ENCODE measurements at regions not wholly inside any gene's neighbourhood (a gene's known extent, or its start where the extent isn't known, plus 50 kb on each side); places are given as distances from the start of the nearest gene placed in this dataset.

DNA sequence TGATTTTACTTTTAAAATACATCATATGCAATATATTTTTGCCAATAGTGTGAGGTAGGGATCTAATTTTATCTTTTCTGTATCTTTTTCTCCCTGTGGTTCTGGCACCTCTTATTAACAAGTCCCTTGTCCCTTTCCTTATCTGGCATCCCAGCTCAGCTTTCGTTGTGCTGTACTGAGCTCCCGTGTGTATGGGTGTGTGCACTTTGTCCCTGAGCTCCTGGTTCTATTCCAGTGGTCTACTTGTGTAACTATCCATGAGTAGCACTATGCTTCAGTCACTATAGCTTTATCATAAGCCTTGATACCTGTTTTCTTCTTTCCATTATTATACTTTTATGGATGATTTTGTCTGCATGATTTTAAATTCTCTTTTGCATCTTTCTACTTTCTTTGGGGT is 401.4 kb upstream of the POU3F3 start:
- intact Hi-C loops (cut with micrococcal nuclease; ENCODE audit: unreplicated experiment), result no loop called here
- no peak overlapping the region for H3K27ac Mint-ChIP-seq (ENCODE audit: unreplicated experiment)
- BruUV-seq (replicated peaks), result no TSS peak
- DNase-seq, result no peak
- H3K4me3 Mint-ChIP-seq (ENCODE audit: low read depth, unreplicated experiment), result no peak overlapping the region
- TF ChIP-seq, protein P1, sequence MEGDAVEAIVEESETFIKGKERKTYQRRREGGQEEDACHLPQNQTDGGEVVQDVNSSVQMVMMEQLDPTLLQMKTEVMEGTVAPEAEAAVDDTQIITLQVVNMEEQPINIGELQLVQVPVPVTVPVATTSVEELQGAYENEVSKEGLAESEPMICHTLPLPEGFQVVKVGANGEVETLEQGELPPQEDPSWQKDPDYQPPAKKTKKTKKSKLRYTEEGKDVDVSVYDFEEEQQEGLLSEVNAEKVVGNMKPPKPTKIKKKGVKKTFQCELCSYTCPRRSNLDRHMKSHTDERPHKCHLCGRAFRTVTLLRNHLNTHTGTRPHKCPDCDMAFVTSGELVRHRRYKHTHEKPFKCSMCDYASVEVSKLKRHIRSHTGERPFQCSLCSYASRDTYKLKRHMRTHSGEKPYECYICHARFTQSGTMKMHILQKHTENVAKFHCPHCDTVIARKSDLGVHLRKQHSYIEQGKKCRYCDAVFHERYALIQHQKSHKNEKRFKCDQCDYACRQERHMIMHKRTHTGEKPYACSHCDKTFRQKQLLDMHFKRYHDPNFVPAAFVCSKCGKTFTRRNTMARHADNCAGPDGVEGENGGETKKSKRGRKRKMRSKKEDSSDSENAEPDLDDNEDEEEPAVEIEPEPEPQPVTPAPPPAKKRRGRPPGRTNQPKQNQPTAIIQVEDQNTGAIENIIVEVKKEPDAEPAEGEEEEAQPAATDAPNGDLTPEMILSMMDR (IDR thresholded peaks at IDR 0.05; ENCODE audit: unreplicated experiment), result no peak
- CTCF ChIA-PET, result no interaction called here
- no peaks in the 10 kb centered on the region for H3K27me3 Mint-ChIP-seq (ENCODE audit: unreplicated experiment)
- H3K9me3 Mint-ChIP-seq (ENCODE audit: low read depth, unreplicated experiment), result no peaks in the 10 kb centered on the region
- no peaks in the 10 kb centered on the region for H3K4me1 Mint-ChIP-seq (ENCODE audit: low read depth, unreplicated experiment)
- no peaks in the 10 kb centered on the region for H3K36me3 Mint-ChIP-seq (ENCODE audit: insufficient read depth, unreplicated experiment)

DNA sequence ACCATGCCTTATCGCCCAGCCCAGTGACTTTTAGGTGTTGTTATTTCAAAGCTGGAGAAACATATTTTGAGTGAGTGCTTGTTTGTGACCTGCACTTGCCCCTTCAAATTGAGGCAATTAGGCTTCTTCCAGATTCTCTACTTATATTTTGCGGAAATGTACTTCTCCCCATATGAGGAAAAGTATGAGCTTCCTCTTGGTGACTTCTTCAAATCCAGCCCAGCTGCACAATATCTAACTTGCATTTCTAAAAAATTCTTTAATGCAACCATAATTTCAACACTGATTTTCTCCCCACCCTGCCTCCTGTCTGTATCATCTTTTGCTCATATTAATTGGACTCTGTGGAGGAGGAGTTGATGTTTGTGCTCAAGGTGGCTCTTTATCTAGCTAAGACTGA is 391.2 kb upstream of the POU3F3 start:
- Mint-ChIP-seq H3K27ac (ENCODE audit: unreplicated experiment) (no peak overlapping the region), H3K36me3 (ENCODE audit: insufficient read depth, unreplicated experiment) (no peaks in the 10 kb centered on the region), H3K9me3 (ENCODE audit: low read depth, unreplicated experiment) (peaks cover 1% of the 10 kb centered on the region), H3K4me1 (ENCODE audit: low read depth, unreplicated experiment) (no peaks in the 10 kb centered on the region), H3K4me3 (ENCODE audit: low read depth, unreplicated experiment) (no peak overlapping the region), H3K27me3 (ENCODE audit: unreplicated experiment) (peaks cover 20% of the 10 kb centered on the region)
- TF ChIP-seq, protein P1 (IDR thresholded peaks at IDR 0.05; ENCODE audit: unreplicated experiment), result no peak
- CTCF ChIA-PET, result no interaction called here
- BruUV-seq (replicated peaks), result no TSS peak
- intact Hi-C loops (cut with micrococcal nuclease; ENCODE audit: unreplicated experiment), result no loop called here
- no peak for DNase-seq

DNA sequence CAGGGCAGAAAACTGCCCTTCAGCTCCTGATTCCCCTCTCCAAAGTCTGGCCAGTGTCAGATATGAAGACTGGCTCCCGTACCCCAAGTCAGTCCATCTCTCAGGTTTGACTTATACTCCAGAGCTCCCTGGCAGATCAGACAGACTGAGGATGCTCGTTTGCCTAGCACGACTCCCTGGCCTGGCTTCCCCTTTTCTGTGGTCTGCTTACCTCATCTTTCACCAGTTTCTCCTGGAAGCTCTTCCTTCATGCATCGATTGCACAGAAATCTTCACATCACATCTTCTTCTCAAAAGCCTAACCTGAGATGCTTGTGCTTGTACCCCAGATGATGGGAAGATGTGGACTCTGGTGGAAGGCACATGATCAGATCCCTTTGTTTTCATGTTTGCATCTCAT is 387.9 kb upstream of the POU3F3 start:
- Mint-ChIP-seq H3K9me3 (ENCODE audit: low read depth, unreplicated experiment) (peaks cover 2% of the 10 kb centered on the region), H3K27ac (ENCODE audit: unreplicated experiment) (no peak overlapping the region), H3K36me3 (ENCODE audit: insufficient read depth, unreplicated experiment) (no peaks in the 10 kb centered on the region), H3K4me3 (ENCODE audit: low read depth, unreplicated experiment) (no peak overlapping the region), H3K4me1 (ENCODE audit: low read depth, unreplicated experiment) (no peaks in the 10 kb centered on the region), H3K27me3 (ENCODE audit: unreplicated experiment) (peaks cover 21% of the 10 kb centered on the region)
- DNase-seq, result no peak
- CTCF ChIA-PET, result no interaction called here
- no TSS peak for BruUV-seq (replicated peaks)
- intact Hi-C loops (cut with micrococcal nuclease; ENCODE audit: unreplicated experiment), result no loop called here
- TF ChIP-seq, protein P1 (IDR thresholded peaks at IDR 0.05; ENCODE audit: unreplicated experiment), result no peak

DNA sequence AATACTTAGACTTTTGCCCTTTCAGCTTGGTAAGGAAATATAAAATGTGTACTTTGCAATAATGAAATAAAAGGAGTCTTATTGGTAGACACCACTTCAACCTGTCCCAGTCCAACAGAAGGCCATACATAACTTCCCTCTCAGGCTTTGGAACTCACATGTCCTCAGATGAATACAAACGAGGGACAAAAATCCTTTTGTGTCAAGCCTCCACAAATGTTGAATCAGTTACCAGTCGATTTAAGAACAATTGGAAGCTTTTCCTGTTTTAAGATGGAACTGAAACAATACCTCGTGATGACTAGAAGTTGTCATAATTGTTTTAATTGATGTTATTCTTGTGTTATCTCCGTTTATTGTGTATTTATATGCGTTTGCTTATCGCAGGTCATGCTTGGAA is 385.1 kb upstream of the POU3F3 start:
- Mint-ChIP-seq H3K27ac (ENCODE audit: unreplicated experiment) (no peak overlapping the region), H3K4me1 (ENCODE audit: low read depth, unreplicated experiment) (no peaks in the 10 kb centered on the region), H3K4me3 (ENCODE audit: low read depth, unreplicated experiment) (no peak overlapping the region), H3K27me3 (ENCODE audit: unreplicated experiment) (peaks cover 21% of the 10 kb centered on the region), H3K9me3 (ENCODE audit: low read depth, unreplicated experiment) (peaks cover 2% of the 10 kb centered on the region), H3K36me3 (ENCODE audit: insufficient read depth, unreplicated experiment) (no peaks in the 10 kb centered on the region)
- CTCF ChIA-PET, result no interaction called here
- TF ChIP-seq, protein P1 (IDR thresholded peaks at IDR 0.05; ENCODE audit: unreplicated experiment), result no peak
- DNase-seq, result no peak
- no TSS peak for BruUV-seq (replicated peaks)
- intact Hi-C loops (cut with micrococcal nuclease; ENCODE audit: unreplicated experiment), result no loop called here

DNA sequence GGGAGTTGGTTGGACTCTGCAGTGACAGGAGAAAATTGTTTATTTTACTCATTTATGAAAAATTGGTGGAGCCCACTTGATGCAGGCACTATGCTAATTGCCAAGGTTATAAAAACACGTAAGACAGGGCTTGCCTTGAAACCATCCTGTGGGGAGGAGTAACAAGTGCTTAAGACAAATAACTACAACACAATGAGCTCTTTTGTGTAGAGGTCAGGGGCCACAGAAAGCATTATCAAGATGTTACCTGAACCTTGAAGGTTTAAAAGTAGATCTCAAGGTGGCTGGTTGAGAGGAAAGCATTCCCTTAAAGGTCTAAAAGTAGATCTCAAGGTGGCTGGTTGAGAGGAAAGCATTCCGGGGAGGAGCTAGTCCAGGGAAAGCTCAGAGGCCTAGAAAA is 381.8 kb upstream of the POU3F3 start:
- TF ChIP-seq, protein P1 (IDR thresholded peaks at IDR 0.05; ENCODE audit: unreplicated experiment), result no peak
- H3K36me3 Mint-ChIP-seq (ENCODE audit: insufficient read depth, unreplicated experiment), result no peaks in the 10 kb centered on the region
- H3K27me3 Mint-ChIP-seq (ENCODE audit: unreplicated experiment), result peaks cover 8% of the 10 kb centered on the region
- intact Hi-C loops (cut with micrococcal nuclease; ENCODE audit: unreplicated experiment), result no loop called here
- no peak for DNase-seq
- CTCF ChIA-PET, result no interaction called here
- no peak overlapping the region for H3K4me3 Mint-ChIP-seq (ENCODE audit: low read depth, unreplicated experiment)
- no peaks in the 10 kb centered on the region for H3K4me1 Mint-ChIP-seq (ENCODE audit: low read depth, unreplicated experiment)
- H3K27ac Mint-ChIP-seq (ENCODE audit: unreplicated experiment), result no peak overlapping the region
- BruUV-seq (replicated peaks), result no TSS peak
- peaks cover 2% of the 10 kb centered on the region for H3K9me3 Mint-ChIP-seq (ENCODE audit: low read depth, unreplicated experiment)

Data from Calu3 (cell line).